ENCODE measurements at regions not wholly inside any gene's neighbourhood (a gene's known extent, or its start where the extent isn't known, plus 50 kb on each side); places are given as distances from the start of the nearest gene placed in this dataset.

DNA sequence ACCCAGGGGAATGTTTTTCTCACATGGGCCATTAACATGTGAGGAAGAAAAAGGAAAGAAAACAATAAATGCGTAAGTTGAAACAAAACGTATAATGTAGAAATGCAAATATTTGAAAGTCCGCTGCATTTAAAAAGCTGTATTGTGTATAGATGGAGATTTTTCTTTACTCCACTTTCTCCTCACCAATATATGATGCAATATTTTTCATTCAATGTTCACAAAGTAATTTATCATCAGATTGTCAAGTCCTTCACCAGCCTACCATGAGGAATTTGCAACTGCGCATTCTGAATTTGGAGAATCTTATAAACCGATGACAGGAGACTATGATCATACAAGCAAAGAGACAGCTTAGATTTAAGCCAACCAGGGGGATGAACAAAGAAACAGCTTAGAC is 69.9 kb downstream of the SOD2 start:
- no peaks in the 10 kb centered on the region for H3K79me2 ChIP-seq (ENCODE audit: insufficient read depth, low read depth, low read length)
- CTCF ChIA-PET (ENCODE audit: unreplicated experiment): no interaction called here
- no peaks in the 10 kb centered on the region for H3K4me1 ChIP-seq (ENCODE audit: insufficient read depth, low read length, poor library complexity, severe bottlenecking)
- no peaks in the 10 kb centered on the region for H3K9me2 ChIP-seq (ENCODE audit: insufficient read depth, low read length)
- intact Hi-C loops (cut with micrococcal nuclease; ENCODE audit: unreplicated experiment): no loop called here
- H2AFZ ChIP-seq (ENCODE audit: low read length): no peak overlapping the region
- TF ChIP-seq EZH2phosphoT487 (IDR thresholded peaks at IDR 0.05; ENCODE audit: borderline replicate concordance, low read depth, low read length): no peak
- TF ChIP-seq, protein P1, sequence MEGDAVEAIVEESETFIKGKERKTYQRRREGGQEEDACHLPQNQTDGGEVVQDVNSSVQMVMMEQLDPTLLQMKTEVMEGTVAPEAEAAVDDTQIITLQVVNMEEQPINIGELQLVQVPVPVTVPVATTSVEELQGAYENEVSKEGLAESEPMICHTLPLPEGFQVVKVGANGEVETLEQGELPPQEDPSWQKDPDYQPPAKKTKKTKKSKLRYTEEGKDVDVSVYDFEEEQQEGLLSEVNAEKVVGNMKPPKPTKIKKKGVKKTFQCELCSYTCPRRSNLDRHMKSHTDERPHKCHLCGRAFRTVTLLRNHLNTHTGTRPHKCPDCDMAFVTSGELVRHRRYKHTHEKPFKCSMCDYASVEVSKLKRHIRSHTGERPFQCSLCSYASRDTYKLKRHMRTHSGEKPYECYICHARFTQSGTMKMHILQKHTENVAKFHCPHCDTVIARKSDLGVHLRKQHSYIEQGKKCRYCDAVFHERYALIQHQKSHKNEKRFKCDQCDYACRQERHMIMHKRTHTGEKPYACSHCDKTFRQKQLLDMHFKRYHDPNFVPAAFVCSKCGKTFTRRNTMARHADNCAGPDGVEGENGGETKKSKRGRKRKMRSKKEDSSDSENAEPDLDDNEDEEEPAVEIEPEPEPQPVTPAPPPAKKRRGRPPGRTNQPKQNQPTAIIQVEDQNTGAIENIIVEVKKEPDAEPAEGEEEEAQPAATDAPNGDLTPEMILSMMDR (conservative IDR thresholded peaks at IDR 0.05; ENCODE audit: low read length): no peak
- H3K4me3 ChIP-seq (ENCODE audit: low read depth, low read length, poor library complexity, severe bottlenecking): no peak overlapping the region
- H3K4me2 ChIP-seq (ENCODE audit: low read length): no peak overlapping the region
- no peak overlapping the region for H3K27ac ChIP-seq (ENCODE audit: low read depth, low read length, poor library complexity, severe bottlenecking)
- no peaks in the 10 kb centered on the region for H4K20me1 ChIP-seq (ENCODE audit: insufficient read depth, low read length)
- no peaks in the 10 kb centered on the region for H3K36me3 ChIP-seq (ENCODE audit: insufficient read depth, low read length)
- no peaks in the 10 kb centered on the region for H3K9me3 ChIP-seq (ENCODE audit: low read length)
- POLR2A ChIA-PET: interaction anchor here (0.7 to 0.9 kb wide), 2 partner anchors 13 to 78 kb away, joined by 3 read pairs; no protein-coding TSS in a partner anchor
- no peak for DNase-seq (ENCODE audit: low spot score)
- BruUV-seq (replicated peaks): no TSS peak

DNA sequence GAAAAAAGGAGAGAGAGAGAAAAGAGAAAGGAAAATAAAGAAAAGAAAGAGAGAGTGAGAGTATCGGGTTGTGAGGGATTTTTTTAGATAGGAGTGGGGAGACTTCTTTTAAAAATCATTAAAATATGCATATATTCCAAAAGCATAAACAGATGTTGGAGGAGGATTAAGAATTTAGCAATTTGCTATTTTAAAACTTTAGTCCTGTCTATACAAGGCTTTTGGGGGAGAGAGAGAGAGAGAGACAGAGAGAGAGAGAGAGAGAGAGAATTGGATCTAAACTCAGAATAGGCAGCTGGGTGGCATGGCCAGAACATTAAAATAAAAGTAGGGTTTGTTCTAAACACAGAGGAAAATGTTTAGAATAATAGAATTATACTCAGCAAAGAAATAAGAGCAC is 72.1 kb downstream of the SOD2 start:
- Histone ChIP-seq H3K36me3 (ENCODE audit: insufficient read depth, low read length) (no peaks in the 10 kb centered on the region), H4K20me1 (ENCODE audit: insufficient read depth, low read length) (no peaks in the 10 kb centered on the region), H3K9me2 (ENCODE audit: insufficient read depth, low read length) (no peaks in the 10 kb centered on the region), H3K9me3 (ENCODE audit: low read length) (peaks cover 12% of the 10 kb centered on the region; the same call in 1 of the 2 replicates), H3K4me2 (ENCODE audit: low read length) (no peak overlapping the region), H3K79me2 (ENCODE audit: insufficient read depth, low read depth, low read length) (no peaks in the 10 kb centered on the region), H3K27ac (ENCODE audit: low read depth, low read length, poor library complexity, severe bottlenecking) (no peak overlapping the region), H2AFZ (ENCODE audit: low read length) (no peak overlapping the region), H3K4me3 (ENCODE audit: low read depth, low read length, poor library complexity, severe bottlenecking) (no peak overlapping the region), H3K4me1 (ENCODE audit: insufficient read depth, low read length, poor library complexity, severe bottlenecking) (no peaks in the 10 kb centered on the region)
- CTCF ChIA-PET (ENCODE audit: unreplicated experiment): no interaction called here
- intact Hi-C loops (cut with micrococcal nuclease; ENCODE audit: unreplicated experiment): no loop called here
- no peak for DNase-seq (ENCODE audit: low spot score)
- POLR2A ChIA-PET: interaction anchor here (0.6 kb wide), 1 partner anchor 82 kb away, joined by 6 read pairs; no protein-coding TSS in a partner anchor
- no TSS peak for BruUV-seq (replicated peaks)
- TF ChIP-seq, protein P1 (conservative IDR thresholded peaks at IDR 0.05; ENCODE audit: low read length): no peak
- TF ChIP-seq EZH2phosphoT487 (IDR thresholded peaks at IDR 0.05; ENCODE audit: borderline replicate concordance, low read depth, low read length): no peak

DNA sequence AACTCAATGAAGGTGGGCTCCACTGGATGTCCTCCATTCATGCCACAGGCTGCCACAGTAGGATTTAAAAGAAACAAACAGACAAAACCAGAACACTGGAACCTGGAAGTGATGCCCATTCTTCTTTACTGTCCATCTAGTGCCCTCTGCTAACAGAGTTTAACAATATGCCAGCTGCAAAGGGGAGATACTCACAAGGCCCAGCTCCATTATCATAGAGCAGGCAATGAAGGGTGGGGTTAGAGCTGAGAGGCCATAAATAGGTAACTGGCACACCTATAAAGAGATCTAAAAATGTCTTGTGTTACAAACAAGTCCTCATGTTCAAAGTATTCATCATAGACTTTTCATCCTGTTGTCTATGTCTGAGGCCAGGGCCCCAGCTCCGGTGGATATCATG is 75.6 kb downstream of the SOD2 start:
- ChIA-PET POLR2A (interaction anchor here (1.1 kb wide), 1 partner anchor 18 kb away, joined by 3 read pairs; no protein-coding TSS in a partner anchor), CTCF (ENCODE audit: unreplicated experiment) (no interaction called here)
- Histone ChIP-seq H3K4me3 (ENCODE audit: low read depth, low read length, poor library complexity, severe bottlenecking) (no peak overlapping the region), H4K20me1 (ENCODE audit: insufficient read depth, low read length) (no peaks in the 10 kb centered on the region), H3K9me3 (ENCODE audit: low read length) (peaks cover 12% of the 10 kb centered on the region; the same call in 1 of the 2 replicates), H3K36me3 (ENCODE audit: insufficient read depth, low read length) (no peaks in the 10 kb centered on the region), H3K4me1 (ENCODE audit: insufficient read depth, low read length, poor library complexity, severe bottlenecking) (no peaks in the 10 kb centered on the region), H3K27ac (ENCODE audit: low read depth, low read length, poor library complexity, severe bottlenecking) (no peak overlapping the region), H3K9me2 (ENCODE audit: insufficient read depth, low read length) (no peaks in the 10 kb centered on the region), H3K79me2 (ENCODE audit: insufficient read depth, low read depth, low read length) (no peaks in the 10 kb centered on the region), H3K4me2 (ENCODE audit: low read length) (no peak overlapping the region), H2AFZ (ENCODE audit: low read length) (no peak overlapping the region)
- intact Hi-C loops (cut with micrococcal nuclease; ENCODE audit: unreplicated experiment): no loop called here
- DNase-seq (ENCODE audit: low spot score): no peak
- no TSS peak for BruUV-seq (replicated peaks)
- no peak for TF ChIP-seq EZH2phosphoT487 (IDR thresholded peaks at IDR 0.05; ENCODE audit: borderline replicate concordance, low read depth, low read length)
- TF ChIP-seq, protein P1 (conservative IDR thresholded peaks at IDR 0.05; ENCODE audit: low read length): no peak

Data from OCI-LY7 (cell line).